Amniotic stem cell (primary cell): ENCODE measurements at regions not wholly inside any gene's neighbourhood (a gene's known extent, or its start where the extent isn't known, plus 50 kb on each side); places are given as distances from the start of the nearest gene placed in this dataset.

Source experiments
- DNase-seq: peaks from one replicate; lab custom pipeline; 2025; lab: John Stamatoyannopoulos, UW

- DNase-seq = no peak
Observed at GRCh38 chr3:188940573-188940932, 231.2 kb upstream of the TPRG1 start.

GRCh38 chr3:188941103-188941502, 230.7 kb upstream of the TPRG1 start:
- no peak for DNase-seq

DNA sequence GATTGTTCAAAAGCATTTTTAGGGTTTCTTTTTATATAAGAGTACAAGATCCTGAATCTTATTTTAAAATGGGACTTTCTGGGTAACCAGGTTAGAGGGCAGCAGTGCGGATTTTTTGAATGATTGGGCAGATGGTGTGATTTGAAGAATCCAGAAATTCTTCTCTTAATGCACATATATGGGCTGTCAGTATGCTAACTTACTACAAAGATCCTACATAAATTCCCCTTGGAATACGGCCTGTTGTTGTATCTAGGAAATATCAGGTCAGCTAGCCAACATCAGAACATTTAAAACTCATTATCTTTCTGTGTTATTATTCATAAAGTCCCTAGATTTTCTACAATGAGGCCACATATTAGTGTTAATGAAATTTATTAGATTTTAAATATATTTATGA, 229.6 kb upstream of the TPRG1 start:
- DNase-seq = no peak

GRCh38 chr3:188943591-188943990, 228.2 kb upstream of the TPRG1 start:
- DNase-seq = no peak

DNA sequence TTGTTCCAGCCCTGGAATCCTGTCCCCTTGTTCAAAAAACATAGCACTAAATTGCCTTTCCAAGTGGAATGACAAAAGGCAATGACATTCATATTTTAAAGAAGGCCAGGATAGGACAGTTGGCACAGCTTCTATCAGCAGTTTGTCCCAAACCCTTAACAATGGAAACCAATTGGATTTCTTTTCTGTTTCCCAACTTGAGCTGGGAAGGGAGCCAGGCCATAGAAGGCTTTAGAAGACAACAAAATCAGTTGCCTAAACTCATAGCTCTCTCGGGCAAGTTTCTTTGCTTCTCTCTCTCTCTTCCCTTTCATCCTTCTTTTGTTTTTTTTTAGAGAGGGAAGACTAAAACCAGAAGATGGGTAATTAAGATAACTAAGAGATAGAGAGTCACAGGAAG, 227.7 kb upstream of the TPRG1 start:
- DNase-seq = no peak

DNA sequence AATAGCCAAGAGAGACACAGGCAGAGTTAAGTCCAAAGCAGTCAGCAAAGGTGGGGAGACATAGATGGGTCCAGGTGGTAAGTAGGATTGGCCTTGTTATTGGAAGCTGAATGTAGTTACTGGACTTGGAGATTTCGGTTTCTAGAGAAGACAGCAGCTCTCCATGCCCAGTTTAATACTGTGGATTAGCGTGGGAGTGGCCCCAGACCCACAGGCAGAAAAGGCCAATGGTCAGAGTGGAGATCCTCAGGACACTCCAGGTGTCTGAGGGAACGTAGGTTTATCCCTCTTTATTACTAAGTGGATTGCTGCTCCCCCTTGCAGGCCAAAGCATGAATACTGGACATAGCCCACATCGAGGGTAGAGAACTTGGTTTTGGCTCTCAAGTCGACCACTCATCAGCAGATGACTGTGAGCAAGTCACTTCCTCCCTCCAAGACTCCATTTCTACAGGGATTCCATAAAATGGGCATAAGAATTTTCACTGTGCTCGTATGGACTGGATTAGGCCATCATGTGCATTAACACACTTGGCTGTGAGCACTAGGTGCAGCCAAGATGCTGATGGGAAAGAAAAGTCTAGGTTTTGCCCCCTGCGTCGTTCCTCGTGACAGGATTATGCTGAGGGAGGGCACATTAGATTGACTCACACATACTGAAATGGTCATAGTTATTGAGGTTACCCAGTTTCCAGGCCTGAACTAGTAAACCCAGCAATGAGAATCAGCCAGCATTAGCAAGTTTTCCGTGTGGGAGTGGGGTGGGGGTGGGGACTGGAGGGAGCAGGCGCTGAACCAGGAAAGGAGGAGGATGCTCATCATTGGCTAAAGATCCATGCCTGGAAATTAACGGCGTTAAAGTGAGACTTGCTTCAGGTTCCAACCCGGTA, 225.2 kb upstream of the TPRG1 start:
- no peak for DNase-seq

DNA sequence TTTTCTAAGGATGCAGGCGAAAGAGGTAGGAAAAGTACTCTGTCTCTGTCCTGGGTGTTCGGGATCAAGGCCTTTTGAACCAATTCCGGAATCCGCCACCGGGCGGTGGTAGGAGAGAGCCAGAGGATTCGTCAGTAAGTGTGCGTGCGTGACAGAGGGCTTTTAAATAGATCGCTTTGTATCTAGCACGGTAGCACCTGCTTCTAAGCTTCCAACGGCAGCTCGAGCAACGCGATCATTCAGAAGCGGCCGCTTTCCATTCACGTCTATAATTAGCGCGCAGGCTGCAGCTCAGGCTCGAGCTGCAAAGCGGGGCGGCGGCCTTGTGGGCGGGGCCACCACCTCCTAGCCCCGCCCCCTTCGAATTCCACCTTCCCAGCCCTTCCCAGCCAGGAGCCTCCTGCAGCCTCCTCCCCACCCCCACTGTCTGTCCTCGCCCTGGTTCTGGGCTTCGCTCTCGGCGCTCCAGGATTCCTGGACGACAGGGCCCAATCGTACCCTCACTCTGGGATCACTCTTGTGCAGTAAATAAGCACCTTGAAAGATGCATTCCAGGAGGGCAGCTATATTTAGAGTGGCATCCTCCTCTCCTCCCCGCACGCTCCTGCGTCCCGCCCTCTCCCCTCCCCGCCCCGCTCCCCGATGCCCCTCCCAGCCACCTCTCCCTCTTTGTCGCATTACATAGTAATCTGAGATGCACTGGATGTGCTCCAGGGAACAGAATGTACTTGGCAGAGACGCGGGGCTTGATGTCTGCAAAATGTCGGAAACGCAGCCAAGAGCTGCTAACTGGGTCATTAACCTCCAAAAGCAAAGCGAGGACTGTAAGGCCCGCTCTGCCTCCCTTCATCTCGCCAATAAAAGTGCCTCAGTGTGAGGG, 224.1 kb upstream of the TPRG1 start:
- no peak for DNase-seq

DNA sequence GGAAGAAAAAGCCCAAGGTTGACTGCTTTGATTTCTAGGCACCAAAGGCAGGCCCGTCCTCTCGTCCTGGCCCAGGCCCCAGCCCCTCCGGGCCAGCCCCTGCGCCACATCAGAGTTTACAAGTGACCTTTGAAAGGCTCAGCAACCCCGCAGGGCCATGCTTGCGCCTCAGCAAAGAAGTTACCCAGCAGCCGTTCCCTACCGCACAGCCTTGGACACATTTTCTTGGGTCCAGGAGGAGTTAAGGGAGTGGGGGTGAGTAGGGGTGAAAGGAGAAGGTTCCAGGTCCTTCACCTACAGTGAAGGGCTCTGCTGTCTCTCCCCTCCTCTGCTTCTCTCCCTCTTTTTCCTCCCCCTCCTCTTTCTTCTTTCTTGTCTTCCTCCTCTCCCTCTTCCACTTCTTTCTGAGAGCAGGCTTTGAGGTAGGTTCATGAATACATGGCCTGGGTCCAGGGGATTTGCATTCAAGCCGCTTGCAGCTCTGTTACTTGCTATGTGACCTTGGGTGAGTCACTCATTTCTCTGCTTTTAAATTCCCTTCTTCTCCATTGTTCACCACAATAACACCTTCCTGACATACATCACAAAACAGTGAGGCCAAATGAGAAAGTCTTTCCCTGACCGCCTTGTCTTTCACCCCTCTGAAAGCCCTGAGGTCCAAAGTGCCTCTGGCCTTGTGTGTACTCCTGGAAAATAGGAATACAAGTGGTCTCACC, 223.3 kb upstream of the TPRG1 start:
- DNase-seq = peak; percentile 25

DNA sequence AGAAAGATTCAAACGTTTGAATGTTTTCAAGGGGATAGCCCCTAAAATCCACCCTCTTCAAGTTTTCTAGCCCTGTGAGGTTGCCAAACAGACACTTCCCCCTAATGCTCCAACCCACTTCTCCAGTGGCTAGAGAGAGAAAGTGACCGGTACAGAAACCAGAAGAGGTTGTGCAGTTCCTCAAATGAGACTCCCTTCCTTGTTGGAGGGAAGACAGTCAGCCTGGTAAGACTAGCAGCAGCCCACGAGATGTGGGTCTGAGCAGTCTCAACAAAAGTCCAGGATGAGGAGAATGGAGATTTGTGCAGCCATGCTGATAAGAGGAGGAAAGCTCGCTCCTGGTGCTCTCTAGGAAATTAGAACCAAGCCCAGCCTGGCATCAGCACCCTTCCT, 222.8 kb upstream of the TPRG1 start:
- no peak for DNase-seq

DNA sequence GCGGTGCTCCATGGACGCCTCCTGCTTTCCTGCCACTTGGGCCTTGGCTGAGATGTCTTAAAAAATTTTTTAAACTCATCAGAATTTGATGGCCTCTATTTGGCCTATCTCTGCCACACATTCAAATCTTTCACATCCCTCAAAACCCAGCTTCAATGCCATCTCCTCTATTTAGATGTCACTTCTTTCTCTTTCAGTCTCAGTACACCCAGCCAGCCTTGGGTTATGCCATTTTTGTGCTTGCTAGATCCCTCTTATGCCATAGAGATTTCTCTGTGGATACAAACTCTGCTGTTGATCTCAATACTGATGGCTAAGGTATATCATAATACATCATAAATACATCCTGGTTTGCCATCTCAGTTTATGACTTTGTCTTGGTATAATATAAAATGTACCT, 222.3 kb upstream of the TPRG1 start:
- DNase-seq = no peak

GRCh38 chr3:188949996-188950395, 221.8 kb upstream of the TPRG1 start:
- no peak for DNase-seq

DNA sequence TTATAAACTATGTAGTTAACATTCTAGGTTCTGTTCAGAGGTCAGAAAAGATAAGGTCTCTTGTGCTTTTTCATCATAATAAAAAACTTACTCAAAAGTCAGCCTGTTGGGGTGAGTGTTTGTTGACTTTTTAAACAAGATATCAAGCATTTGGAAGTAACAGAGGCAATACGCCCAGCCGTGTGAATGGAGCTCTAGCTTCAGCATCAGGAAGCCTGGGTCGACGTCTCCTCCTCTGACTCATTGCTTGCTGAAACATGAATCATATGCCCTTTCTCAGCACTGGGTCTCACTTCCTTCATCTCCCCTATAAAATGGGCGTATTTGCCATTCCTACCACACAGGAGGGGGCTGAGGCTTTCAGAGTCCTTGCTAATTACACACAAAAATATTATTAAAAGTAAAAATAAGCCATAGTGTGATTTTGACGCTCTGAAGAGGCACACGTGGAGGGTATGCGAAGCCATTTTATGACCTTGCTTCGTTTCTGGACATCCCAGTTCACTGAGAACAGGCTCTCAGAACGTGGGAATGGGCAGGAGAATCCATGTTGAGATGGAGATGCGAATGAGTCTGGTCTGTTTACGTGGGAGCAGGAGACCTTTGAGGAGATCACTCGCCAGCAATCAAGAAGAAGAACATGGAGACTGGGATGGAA, 220.8 kb upstream of the TPRG1 start:
- peak; percentile 83 for DNase-seq

- DNase-seq = no peak
Observed at GRCh38 chr3:188951734-188952133, 220.0 kb upstream of the TPRG1 start.

- DNase-seq = peak; percentile 55
Observed at GRCh38 chr3:188954590-188955208, 217.1 kb upstream of the TPRG1 start.

- DNase-seq = no peak
Observed at GRCh38 chr3:188955919-188956318, 215.9 kb upstream of the TPRG1 start.

- DNase-seq = peak; percentile 59
Observed at GRCh38 chr3:188956839-188957489, 214.8 kb upstream of the TPRG1 start.

DNA sequence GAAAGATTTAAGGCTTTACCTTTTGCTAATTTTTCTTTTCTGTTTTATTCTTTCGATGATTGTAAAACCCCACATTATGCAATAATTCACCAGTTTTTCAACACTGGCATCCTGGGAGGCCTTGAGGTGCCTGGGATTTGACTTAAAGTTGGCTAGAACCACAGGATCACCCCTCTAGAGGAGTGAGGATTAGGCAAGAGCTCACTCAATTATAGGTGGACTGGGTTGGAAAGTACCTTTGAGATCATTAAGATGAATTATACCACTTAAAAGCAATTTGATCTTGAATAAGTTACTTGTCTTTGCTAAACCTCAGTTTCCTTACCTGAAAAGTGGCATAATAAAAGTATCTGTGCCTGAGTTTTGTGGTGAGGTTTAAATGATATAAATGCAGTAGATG, 212.8 kb upstream of the TPRG1 start:
- no peak for DNase-seq

DNA sequence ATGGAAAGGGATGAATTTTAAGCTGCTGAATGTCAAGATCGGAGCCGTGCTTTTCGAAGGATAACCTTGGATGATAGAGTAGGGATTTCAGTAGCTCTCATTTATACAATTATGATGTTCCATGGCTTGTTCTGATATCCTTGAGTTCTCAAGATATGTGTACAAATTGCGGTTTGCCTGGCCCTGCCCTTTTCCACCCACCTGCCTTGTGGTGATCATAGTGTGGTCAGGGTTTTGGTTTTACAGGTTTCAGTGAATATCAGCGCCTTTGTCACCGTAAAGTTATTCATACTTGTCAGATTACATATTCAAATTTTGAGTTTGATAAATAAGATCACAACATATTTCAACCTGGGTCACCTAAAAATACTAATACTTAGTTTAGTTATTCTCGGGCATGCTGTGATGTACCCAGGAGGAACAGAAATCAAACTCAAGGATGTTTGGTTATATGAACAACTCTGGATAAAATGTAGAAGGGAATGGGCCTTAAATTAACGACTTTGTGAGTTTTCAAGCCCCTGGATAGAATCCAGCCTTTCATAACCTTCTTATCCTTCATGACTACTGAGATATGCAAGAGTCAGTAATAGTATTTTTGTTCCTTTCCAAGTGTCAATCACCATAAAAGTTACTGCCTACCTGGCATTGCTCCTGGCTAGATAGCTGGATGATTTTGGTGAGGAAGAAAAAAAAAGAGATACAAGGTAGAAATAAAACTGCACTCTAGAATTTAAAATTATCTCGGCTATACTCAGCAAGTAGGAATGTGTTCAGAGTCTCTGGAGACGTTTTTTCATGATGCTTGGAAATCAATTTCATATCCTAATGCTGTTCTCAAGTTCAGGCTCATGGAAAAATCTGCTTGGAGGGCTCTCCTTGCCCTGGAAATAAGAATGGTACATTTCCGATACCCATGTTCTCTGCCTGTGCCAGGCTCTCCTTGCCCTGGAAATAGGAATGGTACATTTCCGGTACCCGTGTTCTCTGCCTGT, 209.2 kb upstream of the TPRG1 start:
- DNase-seq = no peak

DNA sequence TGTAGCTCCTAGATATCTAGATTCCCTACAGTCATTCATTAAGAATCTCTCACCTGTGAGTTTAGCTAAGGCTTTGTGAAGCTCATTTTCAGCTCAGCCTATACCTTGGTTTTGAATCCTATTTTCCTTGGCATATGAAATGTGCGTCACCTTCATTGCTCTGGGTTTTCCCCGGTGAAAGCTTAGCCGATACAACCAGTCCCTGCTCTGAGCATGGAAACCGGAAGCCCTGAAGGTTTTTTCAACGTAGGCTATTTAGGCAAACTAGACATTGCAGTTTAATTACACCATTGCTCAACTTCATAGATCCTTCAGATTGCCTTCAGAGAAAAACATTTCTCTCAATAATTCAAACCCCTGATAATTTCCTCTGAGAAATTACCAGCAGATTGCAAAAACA, 206.8 kb upstream of the TPRG1 start:
- no peak for DNase-seq

- DNase-seq = no peak
Observed at GRCh38 chr3:188972310-188972709, 199.5 kb upstream of the TPRG1 start.
